Esophagus mucosa (tissue), 1 donor: ENCODE measurements at regions not wholly inside any gene's neighbourhood (a gene's known extent, or its start where the extent isn't known, plus 50 kb on each side); places are given as distances from the start of the nearest gene placed in this dataset.

Experiments
- ATAC-seq: fragments of 200-7000 bp; cut with Tn5 transposase; one replicate; pipeline ENCODE4 v1.9.1; 2020
- donor health status: DM: yes; HTN: yes; CAD: no.

- ATAC-seq, result no peak
These were observed 76.5 kb upstream of the ADRB1 start for GRCh38 chr10:113967126-113967525.

DNA sequence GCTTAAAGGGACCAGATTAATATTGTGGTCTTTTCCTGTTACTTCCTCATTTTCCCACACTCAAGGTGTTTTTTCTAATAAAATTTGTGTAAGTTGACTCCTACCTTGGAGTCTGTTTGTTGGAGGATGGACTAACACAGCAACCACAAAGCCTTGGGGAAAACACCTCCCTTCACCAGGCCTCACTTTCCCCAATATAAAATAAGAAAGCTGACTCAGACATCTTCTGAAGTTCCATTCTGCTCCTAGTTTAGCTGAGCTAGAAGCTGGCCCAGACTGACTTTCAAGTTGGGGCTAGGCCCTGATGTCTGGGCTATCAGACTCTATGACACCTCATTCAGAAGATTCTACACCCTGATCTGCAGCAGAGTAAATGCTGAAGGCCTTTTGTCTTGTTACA, 73.0 kb upstream of the ADRB1 start:
- no peak for ATAC-seq

GRCh38 chr10:113971349-113971973, 72.2 kb upstream of the ADRB1 start:
- no peak for ATAC-seq

DNA sequence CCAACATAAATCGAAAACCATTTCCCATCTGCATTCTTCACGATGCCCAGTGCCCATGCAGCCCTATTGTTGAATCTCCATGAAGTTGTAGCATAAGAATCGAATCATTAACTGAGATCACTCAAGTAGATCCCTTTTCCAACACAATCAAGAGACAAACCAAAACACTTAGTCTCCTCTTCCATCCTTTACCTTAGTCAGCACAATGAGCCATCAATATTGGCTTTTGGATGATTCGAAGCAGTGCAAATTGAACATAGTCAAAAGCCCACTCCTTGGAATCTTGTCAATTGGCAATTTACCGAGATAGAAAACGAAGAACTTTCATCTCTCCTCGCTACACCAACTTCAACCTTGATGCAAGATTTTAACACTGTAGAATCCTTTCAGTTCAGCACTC, 66.5 kb upstream of the ADRB1 start:
- no peak for ATAC-seq

DNA sequence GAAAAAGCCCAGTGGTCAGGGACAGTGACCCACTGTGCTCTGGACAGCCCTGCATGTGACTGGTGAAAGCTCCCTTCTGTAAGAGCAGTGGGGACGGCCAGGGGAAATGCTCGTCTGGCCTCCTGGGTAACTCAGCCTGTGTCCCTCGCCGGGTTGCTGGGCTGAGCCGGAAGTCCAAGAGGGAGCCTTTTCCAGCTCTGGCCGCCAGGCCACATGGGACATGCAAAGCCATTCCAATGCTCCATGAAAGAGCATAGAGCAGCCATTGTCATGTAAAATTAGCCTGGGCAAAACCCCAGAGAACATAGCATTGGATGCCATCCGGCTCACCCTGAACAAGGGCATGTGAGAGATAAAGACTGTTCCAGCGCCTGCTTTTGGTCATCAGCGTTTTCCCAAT, 64.9 kb upstream of the ADRB1 start:
- ATAC-seq, result no peak

DNA sequence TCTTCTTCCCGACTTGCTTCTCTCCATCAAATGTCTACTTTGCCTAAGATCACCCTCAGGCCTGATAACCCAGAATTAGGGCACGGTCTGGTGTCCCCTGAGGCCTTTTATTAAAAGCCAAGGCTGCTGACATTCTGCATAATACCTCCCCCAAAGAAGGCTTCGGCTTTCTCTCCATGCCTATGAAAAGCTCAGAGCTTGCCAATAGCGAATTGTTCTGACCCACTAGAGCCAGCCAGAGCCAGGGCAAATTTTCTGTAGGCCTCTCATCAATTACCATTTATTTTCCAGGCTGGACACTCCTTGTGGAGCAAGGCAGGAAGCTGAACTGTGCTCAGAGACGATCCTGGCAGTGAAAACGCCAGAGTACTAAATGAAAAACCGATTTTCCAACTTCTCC, 64.3 kb upstream of the ADRB1 start:
- no peak for ATAC-seq

GRCh38 chr10:113980408-113981087, 63.1 kb upstream of the ADRB1 start:
- no peak for ATAC-seq

- ATAC-seq, result no peak
These were observed 61.4 kb upstream of the ADRB1 start for GRCh38 chr10:113982296-113982695.

GRCh38 chr10:113982769-113983168, 60.9 kb upstream of the ADRB1 start:
- peak; percentile 36 for ATAC-seq

- ATAC-seq, result no peak
These were observed 60.1 kb upstream of the ADRB1 start for GRCh38 chr10:113983552-113983951.

- ATAC-seq, result no peak
These were observed 58.3 kb upstream of the ADRB1 start for GRCh38 chr10:113985297-113985844.

GRCh38 chr10:113986316-113986715, 57.4 kb upstream of the ADRB1 start:
- no peak for ATAC-seq

DNA sequence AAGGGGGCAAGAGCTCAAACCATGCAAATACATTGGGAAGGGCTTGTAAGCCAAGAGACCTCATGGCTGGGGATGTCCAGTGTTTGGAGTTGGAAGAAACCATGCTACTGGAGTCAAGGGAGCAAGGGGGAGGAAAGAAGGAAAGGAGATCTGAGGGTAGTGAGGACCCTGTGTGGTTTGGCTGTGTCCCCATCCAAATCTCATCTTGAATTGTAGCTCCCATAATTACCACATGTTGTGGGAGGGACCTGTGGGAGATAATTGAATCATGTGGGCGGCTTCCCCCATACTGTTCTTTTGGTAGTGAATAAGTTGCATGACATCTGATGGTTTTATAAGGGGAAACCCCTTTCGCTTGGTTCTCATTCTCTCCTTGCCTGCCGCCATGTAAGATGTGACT, 56.5 kb upstream of the ADRB1 start:
- no peak for ATAC-seq

GRCh38 chr10:113987805-113988204, 55.9 kb upstream of the ADRB1 start:
- peak; percentile 72 for ATAC-seq

DNA sequence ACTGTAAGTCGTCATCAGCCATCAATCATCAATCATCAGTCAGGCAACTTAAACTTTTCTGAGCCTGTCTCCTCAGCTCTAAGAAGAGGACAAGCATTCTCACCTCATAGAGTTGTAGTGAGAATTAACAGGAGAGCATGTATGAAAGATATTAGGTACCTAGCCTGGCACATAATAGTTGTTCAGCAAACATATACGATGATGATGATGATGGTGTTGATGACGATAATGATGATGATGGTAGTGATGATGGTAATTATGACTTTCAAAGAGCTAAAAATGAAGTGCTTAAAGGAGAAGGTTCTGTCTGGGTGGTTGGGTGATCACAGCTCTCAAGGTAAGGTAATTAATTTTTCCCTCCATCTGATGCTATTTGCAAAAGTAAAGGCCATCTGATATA, 55.1 kb upstream of the ADRB1 start:
- no peak for ATAC-seq

DNA sequence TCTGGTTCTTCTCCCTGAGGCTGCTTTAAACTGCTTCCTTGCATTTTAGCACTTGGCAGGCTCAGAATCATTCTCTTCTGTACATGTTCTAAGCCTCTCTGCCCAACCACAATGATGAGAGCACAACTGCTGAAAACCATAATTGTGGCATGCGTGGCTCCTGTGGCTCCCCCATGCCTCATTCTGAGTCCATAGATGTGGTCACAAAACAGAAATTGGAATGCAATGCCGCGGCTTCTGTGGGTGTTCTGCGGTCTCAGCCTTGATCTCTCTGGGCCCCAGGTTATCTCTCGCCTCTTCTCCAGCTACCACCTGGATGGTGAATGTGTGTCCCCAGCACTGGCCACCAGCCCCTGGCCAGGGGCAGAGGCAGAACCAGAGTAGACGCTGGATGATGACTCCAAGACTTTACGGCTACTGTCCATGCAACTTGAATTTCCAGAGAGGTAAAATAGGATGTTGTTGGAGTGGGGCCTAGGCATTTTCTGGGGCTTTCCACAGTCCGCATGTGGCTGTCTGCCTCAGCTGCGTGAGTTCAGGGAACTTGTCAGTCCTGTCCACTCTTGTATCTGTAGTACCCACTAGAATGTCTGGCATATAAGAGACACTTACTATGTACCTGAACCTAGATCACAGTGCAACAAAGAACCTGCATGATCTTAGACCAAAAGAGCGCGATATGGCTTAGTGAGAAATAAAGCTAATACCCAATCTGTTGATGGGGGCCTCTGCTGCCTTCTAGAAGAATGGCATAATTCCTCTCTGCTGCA, 52.4 kb upstream of the ADRB1 start:
- no peak for ATAC-seq

GRCh38 chr10:113992471-113993011, 51.1 kb upstream of the ADRB1 start:
- ATAC-seq, result no peak

DNA sequence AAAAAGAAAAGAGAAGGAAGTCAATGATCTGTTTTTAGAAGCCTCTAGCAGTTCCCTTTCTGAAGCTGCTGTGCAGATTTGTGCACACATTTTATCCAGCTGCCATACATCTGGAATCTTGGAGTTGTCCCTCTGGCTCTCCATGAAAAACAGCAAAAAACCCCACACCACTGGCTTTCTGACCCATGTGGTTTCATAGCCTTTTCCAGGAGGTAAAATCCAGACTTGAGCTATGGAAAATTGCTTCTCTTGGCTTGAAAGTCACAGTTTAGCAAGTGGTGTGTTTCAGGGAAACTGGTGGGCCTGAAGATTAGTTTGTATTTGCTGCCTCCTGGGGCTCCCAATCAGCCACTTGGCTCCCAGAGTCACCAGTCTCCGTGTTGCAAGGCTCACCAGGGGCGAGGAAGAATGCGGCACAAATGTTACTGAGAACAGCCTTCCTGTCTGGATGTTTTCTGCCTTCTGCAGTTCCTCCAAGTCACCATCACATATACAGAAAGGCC, 50.1 kb upstream of the ADRB1 start:
- ATAC-seq, result no peak
